Karpas-422 (cell line): ENCODE measurements at regions not wholly inside any gene's neighbourhood (a gene's known extent, or its start where the extent isn't known, plus 50 kb on each side); places are given as distances from the start of the nearest gene placed in this dataset.

Experiments
- DNase-seq: peaks from one replicate; pipeline ENCODE4 v3.0.0-alpha.2; 2015
- H2AFZ ChIP-seq: fragments of 200-600 bp; sonication (generic); 2 replicates; pipeline ENCODE4 v1.6.1; 2014; ENCODE audit warnings: antibody characterized with exemption, low read length, mixed read lengths
- H3K27ac ChIP-seq: fragments of 200-600 bp; sonication (generic); 2 replicates; pipeline ENCODE4 v1.5.1; 2014; ENCODE audit warnings: mild to moderate bottlenecking, low read length, moderate library complexity
- H3K27me3 ChIP-seq: fragments of 200-600 bp; sonication (generic); 2 replicates; pipeline ENCODE4 v1.6.1; 2014; ENCODE audit warnings: low read length, mixed read lengths
- H3K36me3 ChIP-seq: fragments of 200-600 bp; sonication (generic); 2 replicates; pipeline ENCODE4 v1.6.1; 2014; ENCODE audit warnings: low read length, mixed read lengths; ENCODE audit not compliant: insufficient read depth
- H3K4me1 ChIP-seq: fragments of 200-600 bp; sonication (generic); 2 replicates; pipeline ENCODE4 v1.6.1; 2014; ENCODE audit warnings: mild to moderate bottlenecking, low read length, mixed read lengths
- H3K4me2 ChIP-seq: fragments of 200-600 bp; sonication (generic); 2 replicates; pipeline ENCODE4 v1.6.1; 2014; ENCODE audit warnings: low read length, low read depth, mild to moderate bottlenecking; ENCODE audit not compliant: poor library complexity, severe bottlenecking
- H3K4me3 ChIP-seq: fragments of 200-600 bp; sonication (generic); 2 replicates; pipeline ENCODE4 v1.5.1; 2014; ENCODE audit warnings: mild to moderate bottlenecking, antibody characterized with exemption, low read length, mixed read lengths
- H3K79me2 ChIP-seq: fragments of 200-600 bp; sonication (generic); 2 replicates; pipeline ENCODE4 v1.6.1; 2014; ENCODE audit warnings: mild to moderate bottlenecking, low read length, mixed read lengths
- H3K9ac ChIP-seq: fragments of 200-600 bp; sonication (generic); 2 replicates; pipeline ENCODE4 v1.6.0; 2014; ENCODE audit warnings: low read length
- H3K9me2 ChIP-seq: fragments of 200-600 bp; sonication (generic), shearing (Covaris generic); replicated peaks from 2 replicates; pipeline ENCODE4 v1.6.0; 2014; ENCODE audit warnings: mild to moderate bottlenecking, low read length, moderate library complexity; ENCODE audit not compliant: insufficient read depth
- H3K9me3 ChIP-seq: fragments of 300-700, 200-600 bp; sonication (generic); 2 replicates; pipeline ENCODE4 v1.6.1; 2014; ENCODE audit warnings: low read length, mixed read lengths
- H4K20me1 ChIP-seq: fragments of 200-600 bp; sonication (generic); 2 replicates; pipeline ENCODE4 v1.6.1; 2014; ENCODE audit warnings: mild to moderate bottlenecking, antibody characterized with exemption, low read length, low read depth; ENCODE audit not compliant: insufficient read depth

- DNase-seq: no peak
- Histone ChIP-seq H2AFZ (no peak overlapping the region), H4K20me1 (no peaks in the 10 kb centered on the region), H3K9me3 (no peaks in the 10 kb centered on the region), H3K4me2 (no peak overlapping the region), H3K79me2 (no peaks in the 10 kb centered on the region), H3K36me3 (no peaks in the 10 kb centered on the region), H3K27me3 (no peaks in the 10 kb centered on the region), H3K4me1 (peaks cover 9% of the 10 kb centered on the region), H3K4me3 (no peak overlapping the region), H3K27ac (no peak overlapping the region), H3K9me2 (no peaks in the 10 kb centered on the region), H3K9ac (no peak overlapping the region)
These were observed 80.0 kb downstream of the BTG1 start for GRCh38 chr12:92065639-92066038.

GRCh38 chr12:92065018-92065499, 80.6 kb downstream of the BTG1 start:
- Histone ChIP-seq H3K9me2 (no peaks in the 10 kb centered on the region), H4K20me1 (no peaks in the 10 kb centered on the region), H3K27me3 (no peaks in the 10 kb centered on the region), H3K36me3 (no peaks in the 10 kb centered on the region), H3K79me2 (no peaks in the 10 kb centered on the region), H3K4me1 (peaks cover 9% of the 10 kb centered on the region), H2AFZ (no peak overlapping the region), H3K9ac (no peak overlapping the region), H3K27ac (no peak overlapping the region), H3K4me3 (no peak overlapping the region), H3K4me2 (no peak overlapping the region), H3K9me3 (no peaks in the 10 kb centered on the region)
- no peak for DNase-seq

- no peaks in the 10 kb centered on the region for H4K20me1 ChIP-seq
- H3K36me3 ChIP-seq: no peaks in the 10 kb centered on the region
- H3K27me3 ChIP-seq: no peaks in the 10 kb centered on the region
- H3K27ac ChIP-seq: no peak overlapping the region
- H3K79me2 ChIP-seq: no peaks in the 10 kb centered on the region
- DNase-seq: no peak
- no peak overlapping the region for H3K9ac ChIP-seq
- no peaks in the 10 kb centered on the region for H3K9me3 ChIP-seq
- H3K4me1 ChIP-seq: peaks cover 9% of the 10 kb centered on the region
- no peak overlapping the region for H3K4me2 ChIP-seq
- no peak overlapping the region for H3K4me3 ChIP-seq
- H3K9me2 ChIP-seq: no peaks in the 10 kb centered on the region
- no peak overlapping the region for H2AFZ ChIP-seq
These were observed 81.2 kb downstream of the BTG1 start for GRCh38 chr12:92064422-92064821.

GRCh38 chr12:92063641-92064040, 82.0 kb downstream of the BTG1 start:
- Histone ChIP-seq H3K27ac (no peak overlapping the region), H3K4me3 (no peak overlapping the region), H2AFZ (no peak overlapping the region), H3K9me2 (no peaks in the 10 kb centered on the region), H3K4me1 (peaks cover 9% of the 10 kb centered on the region), H3K9me3 (no peaks in the 10 kb centered on the region), H3K36me3 (no peaks in the 10 kb centered on the region), H4K20me1 (no peaks in the 10 kb centered on the region), H3K79me2 (no peaks in the 10 kb centered on the region), H3K9ac (no peak overlapping the region), H3K4me2 (no peak overlapping the region), H3K27me3 (no peaks in the 10 kb centered on the region)
- no peak for DNase-seq

GRCh38 chr12:92062539-92063493, 82.8 kb downstream of the BTG1 start:
- no peak for DNase-seq
- H3K4me3 ChIP-seq: no peak overlapping the region
- no peaks in the 10 kb centered on the region for H3K9me3 ChIP-seq
- H4K20me1 ChIP-seq: no peaks in the 10 kb centered on the region
- H3K27me3 ChIP-seq: no peaks in the 10 kb centered on the region
- peaks cover 9% of the 10 kb centered on the region for H3K4me1 ChIP-seq
- no peak overlapping the region for H3K27ac ChIP-seq
- no peak overlapping the region for H3K4me2 ChIP-seq
- H3K36me3 ChIP-seq: no peaks in the 10 kb centered on the region
- H3K9me2 ChIP-seq: no peaks in the 10 kb centered on the region
- H3K79me2 ChIP-seq: no peaks in the 10 kb centered on the region
- H3K9ac ChIP-seq: no peak overlapping the region
- H2AFZ ChIP-seq: no peak overlapping the region

GRCh38 chr12:92061061-92061460, 84.6 kb downstream of the BTG1 start:
- no peak overlapping the region for H2AFZ ChIP-seq
- no peaks in the 10 kb centered on the region for H3K79me2 ChIP-seq
- H4K20me1 ChIP-seq: no peaks in the 10 kb centered on the region
- DNase-seq: no peak
- H3K4me1 ChIP-seq: peaks cover 9% of the 10 kb centered on the region
- no peak overlapping the region for H3K4me2 ChIP-seq
- H3K9me3 ChIP-seq: no peaks in the 10 kb centered on the region
- no peaks in the 10 kb centered on the region for H3K36me3 ChIP-seq
- no peaks in the 10 kb centered on the region for H3K9me2 ChIP-seq
- H3K27ac ChIP-seq: no peak overlapping the region
- H3K27me3 ChIP-seq: no peaks in the 10 kb centered on the region
- H3K9ac ChIP-seq: no peak overlapping the region
- no peak overlapping the region for H3K4me3 ChIP-seq

GRCh38 chr12:92059960-92060359, 85.7 kb downstream of the BTG1 start:
- Histone ChIP-seq H3K9me3 (no peaks in the 10 kb centered on the region), H3K36me3 (no peaks in the 10 kb centered on the region), H3K4me3 (no peak overlapping the region), H3K79me2 (no peaks in the 10 kb centered on the region), H3K4me1 (peaks cover 9% of the 10 kb centered on the region), H4K20me1 (no peaks in the 10 kb centered on the region), H3K4me2 (no peak overlapping the region), H3K9me2 (no peaks in the 10 kb centered on the region), H3K27me3 (no peaks in the 10 kb centered on the region), H3K27ac (no peak overlapping the region), H2AFZ (no peak overlapping the region), H3K9ac (no peak overlapping the region)
- DNase-seq: no peak

GRCh38 chr12:92058664-92059063, 87.0 kb downstream of the BTG1 start:
- H3K4me3 ChIP-seq: no peak overlapping the region
- no peak overlapping the region for H2AFZ ChIP-seq
- no peak overlapping the region for H3K4me2 ChIP-seq
- H3K27ac ChIP-seq: no peak overlapping the region
- no peaks in the 10 kb centered on the region for H3K9me2 ChIP-seq
- no peak overlapping the region for H3K9ac ChIP-seq
- no peaks in the 10 kb centered on the region for H3K27me3 ChIP-seq
- no peaks in the 10 kb centered on the region for H3K79me2 ChIP-seq
- peaks cover 9% of the 10 kb centered on the region for H3K4me1 ChIP-seq
- H3K36me3 ChIP-seq: no peaks in the 10 kb centered on the region
- no peak for DNase-seq
- H3K9me3 ChIP-seq: no peaks in the 10 kb centered on the region
- H4K20me1 ChIP-seq: no peaks in the 10 kb centered on the region
